K562 (cell line): ENCODE measurements at regions not wholly inside any gene's neighbourhood (a gene's known extent, or its start where the extent isn't known, plus 50 kb on each side); places are given as distances from the start of the nearest gene placed in this dataset.

ENCODE experiments used
- ATAC-seq: fragments of 200-7000 bp; cut with Tn5 transposase; 3 replicates; pipeline ENCODE4 v1.9.1; 2020; ENCODE audit warnings: moderate library complexity
- BruUV-seq: library from RNA; stranded (reverse); fragments of 400-500 nt; replicated peaks from 2 replicates; lab custom pipeline; 2021; lab: Mats Ljungman, UMichigan
- CTCF ChIA-PET: fragments of 300-600 bp; formaldehyde crosslinking; extraction: SDS; loops from one replicate; lab custom pipeline; 2021; ENCODE audit warnings: low intra/inter-chr PET ratio; lab: Yijun Ruan, JAX
- POLR2A ChIA-PET: fragments of 300-600, 350-650 bp; sonication (Branson Sonifier 250); formaldehyde crosslinking; extraction: SDS; loops from one replicate; lab custom pipeline; 2021; ENCODE audit warnings: antibody characterized with exemption, inconsistent platforms; lab: Yijun Ruan, JAX
- DNase-seq, 4 experiments: peaks; one replicate each; pipeline versions ENCODE4 v3.0.0 to v3.0.0-alpha.2; 2011 to 2018; ENCODE audit warnings: low spot score in 3 of 4, mixed read lengths in 3 of 4; ENCODE audit errors: extremely low read depth in 1 of 4
- FAIRE-seq: peaks from 2 replicates; lab custom pipeline; 2011; peaks lifted over from hg19 to GRCh38; lab: Jason Lieb, UNC
- H2AFZ ChIP-seq: 2 replicates; pipeline ENCODE4 v1.6.0; 2011; ENCODE audit warnings: low read depth, low read length, control low read depth, inconsistent platforms
- H3K27ac ChIP-seq: fragments of 200-600 bp; 3 replicates; pipeline ENCODE4 v1.8.0; 2011; ENCODE audit warnings: low read depth, mild to moderate bottlenecking, control low read depth, inconsistent platforms, low read length, moderate library complexity, mixed read lengths; ENCODE audit errors: extremely low read depth
- H3K27me3 ChIP-seq, 2 experiments: fragments of 300-600 bp in 1 of 2; 2 replicates in 1 of 2; 3 replicates in 1 of 2; pipeline versions ENCODE4 v1.6.0 to v1.8.0; 2011; ENCODE audit warnings: inconsistent platforms in 2 of 2, low read length in 2 of 2, mild to moderate bottlenecking in 1 of 2, mixed read lengths in 1 of 2, moderate library complexity in 1 of 2; ENCODE audit not compliant: control insufficient read depth in 2 of 2, insufficient read depth in 2 of 2
- H3K36me3 ChIP-seq: fragments of 300-600 bp; 3 replicates; pipeline ENCODE4 v1.8.0; 2011; ENCODE audit warnings: mild to moderate bottlenecking, low read length, inconsistent platforms; ENCODE audit not compliant: control insufficient read depth, insufficient read depth
- H3K4me1 ChIP-seq, 2 experiments: fragments of 200-600 bp in 1 of 2; replicated peaks in 1 of 2; 2 replicates in 1 of 2; 3 replicates in 1 of 2; pipeline versions ENCODE4 v1.5.1 to v1.8.0; 2011; ENCODE audit warnings: inconsistent platforms in 2 of 2, low read length in 2 of 2, mild to moderate bottlenecking in 1 of 2, mixed read lengths in 1 of 2, moderate library complexity in 1 of 2; ENCODE audit not compliant: control insufficient read depth in 2 of 2, insufficient read depth in 2 of 2
- H3K4me2 ChIP-seq: 2 replicates; pipeline ENCODE4 v1.6.1; 2011; ENCODE audit warnings: low read length, control low read depth, inconsistent platforms, mixed read lengths; ENCODE audit not compliant: insufficient read depth
- H3K4me3 ChIP-seq: fragments of 200-600 bp; sonication (generic), shearing (Covaris generic); 2 replicates; pipeline ENCODE4 v1.5.1; 2016; ENCODE audit warnings: control low read depth, inconsistent platforms
- H3K79me2 ChIP-seq: fragments of 200-600 bp; 3 replicates; pipeline ENCODE4 v1.8.0; 2011; ENCODE audit warnings: low read length, inconsistent platforms; ENCODE audit not compliant: control insufficient read depth, insufficient read depth
- H3K9ac ChIP-seq, 2 experiments: 2 replicates each; pipeline versions ENCODE4 v1.6.0 to v1.6.1; 2011; ENCODE audit warnings: low read depth in 2 of 2, low read length in 2 of 2, control low read depth in 1 of 2, inconsistent platforms in 1 of 2, mild to moderate bottlenecking in 1 of 2, mixed read lengths in 1 of 2; ENCODE audit not compliant: insufficient read depth in 1 of 2
- H3K9me1 ChIP-seq: one replicate; pipeline ENCODE4 v1.6.0; 2011; ENCODE audit warnings: inconsistent platforms, mild to moderate bottlenecking, low read length, moderate library complexity; ENCODE audit not compliant: control insufficient read depth, insufficient read depth
- H3K9me3 ChIP-seq: replicated peaks from 2 replicates; pipeline ENCODE4 v1.5.1; 2011; ENCODE audit warnings: low read depth, low read length, inconsistent platforms; ENCODE audit not compliant: control insufficient read depth, insufficient read depth
- H4K20me1 ChIP-seq: replicated peaks from 2 replicates; pipeline ENCODE4 v1.6.1; 2011; ENCODE audit warnings: low read length, inconsistent platforms, mixed read lengths; ENCODE audit not compliant: control insufficient read depth, insufficient read depth
- E2F1 ChIP-seq: sonication (generic); formaldehyde crosslinking; IDR thresholded peaks from 2 replicates; pipeline ENCODE4 v1.8.1; 2023; ENCODE audit warnings: mild to moderate bottlenecking, missing genetic modification reagents, moderate library complexity
- POLR3G ChIP-seq: IDR thresholded peaks from 2 replicates; pipeline ENCODE4 v1.6.1; 2011; ENCODE audit not compliant: insufficient read length, insufficient replicate concordance; ENCODE audit errors: extremely low read depth
- SIN3A ChIP-seq, 2 experiments: fragments of 150-350 bp in 1 of 2; IDR thresholded peaks; 2 replicates each; pipeline ENCODE4 v1.6.1; 2011 to 2016; ENCODE audit warnings: borderline replicate concordance in 2 of 2, low read depth in 2 of 2, low read length in 2 of 2, mild to moderate bottlenecking in 2 of 2, moderate library complexity in 2 of 2; ENCODE audit not compliant: control insufficient read depth in 1 of 2
- SIRT6 ChIP-seq: IDR thresholded peaks from one replicate; pipeline ENCODE4 v1.6.1; 2012; ENCODE audit warnings: low read depth, mild to moderate bottlenecking, control low read depth, inconsistent platforms, low read length, moderate library complexity
- TCF3 ChIP-seq: sonication (generic); formaldehyde crosslinking; IDR thresholded peaks from 2 replicates; pipeline ENCODE4 v1.4.0; 2020; ENCODE audit warnings: mild to moderate bottlenecking, missing genetic modification reagents
- ZBTB1 ChIP-seq: sonication (generic); formaldehyde crosslinking; IDR thresholded peaks from 2 replicates; pipeline ENCODE4 v1.8.1; 2023; ENCODE audit warnings: missing genetic modification reagents, low read depth, mild to moderate bottlenecking, borderline replicate concordance
- ZNF239 ChIP-seq: fragments of 250-450 bp; sonication (Bioruptor Pico); IDR thresholded peaks from 2 replicates; pipeline ENCODE4 v1.4.0; 2020; ENCODE audit warnings: mild to moderate bottlenecking
- ZNF717 ChIP-seq: fragments of 250-450 bp; sonication (Bioruptor Pico); IDR thresholded peaks from 2 replicates; pipeline ENCODE4 v1.5.0; 2021
- ZSCAN29 ChIP-seq: fragments of 450-650 bp; IDR thresholded peaks from 2 replicates; pipeline ENCODE4 v1.6.1; 2017
- WGBS: fragments of 100-300 bp; shearing (Covaris generic); methylation state at CpG from one replicate; pipeline ENCODE4 v1.1.6; 2016; ENCODE audit warnings: low coverage, mixed read lengths; ENCODE audit not compliant: insufficient coverage; ENCODE audit errors: missing lambda C conversion rate; 5-methylcytosine and 5-hydroxymethylcytosine counted together
- in situ Hi-C: fragments of 300-500 bp; cut with MboI; formaldehyde crosslinking; loops from 4 replicates; pipeline ENCODE4 v1.15.0; 2018; ENCODE audit warnings: inconsistent platforms, mixed read lengths
- intact Hi-C: fragments of 100-400 bp; cut with micrococcal nuclease; formaldehyde crosslinking; loops from 2 replicates; pipeline ENCODE4 v1.14.2; 2022

GRCh38 chr1:29538586-29538985, 302.3 kb downstream of the PTPRU start:
- no peaks in the 10 kb centered on the region for H3K36me3 ChIP-seq
- no peak overlapping the region for H2AFZ ChIP-seq
- FAIRE-seq (no peak), DNase-seq (no peak), ATAC-seq (no peak)
- no peaks in the 10 kb centered on the region for H3K9me3 ChIP-seq
- BruUV-seq = no TSS peak
- peaks cover 0 to 10% of the 10 kb centered on the region in 2 experiments; a peak in 2 of 5 replicates for H3K27me3 ChIP-seq
- ChIA-PET CTCF (no interaction called here), POLR2A (interaction anchor here (0.6 kb wide), 2 partner anchors 12 to 66 kb away, joined by 3 read pairs; no protein-coding TSS in a partner anchor)
- intact Hi-C loops (no loop called here), in situ Hi-C loops (no loop called here)
- H3K4me3 ChIP-seq = no peak overlapping the region
- no peak overlapping the region for H3K4me2 ChIP-seq
- no peaks in the 10 kb centered on the region for H3K9me1 ChIP-seq
- no peaks in the 10 kb centered on the region for H3K4me1 ChIP-seq
- 4% methylated on average over 3 of the region's 3 CpGs for WGBS
- peaks cover 4% of the 10 kb centered on the region; the same call in 1 of the 2 replicates for H4K20me1 ChIP-seq
- H3K27ac ChIP-seq = no peak overlapping the region
- H3K79me2 ChIP-seq = no peaks in the 10 kb centered on the region
- TF ChIP-seq POLR3G = peak; percentile 11
- no peak for TF ChIP-seq ZBTB1 (CRISPR knock-in tag)
- no peak overlapping the region for H3K9ac ChIP-seq

- in situ Hi-C loops = no loop called here
- Histone ChIP-seq H3K27me3 (0 out of 5 replicates have a peak, but pooled peaks cover 0 to 1% of the 10 kb centered on the region in 2 experiments), H3K36me3 (no peaks in the 10 kb centered on the region), H3K9me1 (no peaks in the 10 kb centered on the region), H3K4me2 (no peak overlapping the region), H4K20me1 (no peaks in the 10 kb centered on the region), H3K4me3 (no peak overlapping the region), H3K79me2 (no peaks in the 10 kb centered on the region), H3K9ac (no peak overlapping the region), H3K9me3 (no peaks in the 10 kb centered on the region), H3K4me1 (no peaks in the 10 kb centered on the region), H2AFZ (no peak overlapping the region), H3K27ac (no peak overlapping the region)
- intact Hi-C loops = no loop called here
- 5% methylated on average over 1 of the region's 1 CpG for WGBS
- BruUV-seq = no TSS peak
- DNase-seq (no peak), ATAC-seq (no peak), FAIRE-seq (no peak)
- CTCF ChIA-PET = no interaction called here
- no peak for TF ChIP-seq ZNF717 (CRISPR knock-in tag)
- TF ChIP-seq E2F1 (CRISPR knock-in tag) = no peak
- no peak for TF ChIP-seq SIN3A (IDR thresholded peaks at IDR 0.05; ENCODE audit: borderline replicate concordance in 2 of 2, control insufficient read depth in 1 of 2, low read depth in 2 of 2, low read length in 2 of 2)
- TF ChIP-seq SIRT6 = no peak
- TF ChIP-seq ZNF239 (CRISPR knock-in tag) = no peak
- no peak for TF ChIP-seq ZSCAN29
- no peak for TF ChIP-seq TCF3 (CRISPR knock-in tag)
- POLR2A ChIA-PET = no interaction called here
Measured at GRCh38 chr1:29532751-29533150, 296.4 kb downstream of the PTPRU start.
